CD4-positive, alpha-beta T cell treated with Interleukin-17A for 1 hour (primary cell): ENCODE measurements at regions not wholly inside any gene's neighbourhood (a gene's known extent, or its start where the extent isn't known, plus 50 kb on each side); places are given as distances from the start of the nearest gene placed in this dataset.
"Not testable (repeated sequence)": the region's sequence is repeated elsewhere in the genome, so short reads cannot be mapped to it uniquely, and the experiment has no call there.

Experiments used
- DNase-seq: peaks from one replicate; pipeline ENCODE4 v3.0.0-alpha.2; 2020

DNA sequence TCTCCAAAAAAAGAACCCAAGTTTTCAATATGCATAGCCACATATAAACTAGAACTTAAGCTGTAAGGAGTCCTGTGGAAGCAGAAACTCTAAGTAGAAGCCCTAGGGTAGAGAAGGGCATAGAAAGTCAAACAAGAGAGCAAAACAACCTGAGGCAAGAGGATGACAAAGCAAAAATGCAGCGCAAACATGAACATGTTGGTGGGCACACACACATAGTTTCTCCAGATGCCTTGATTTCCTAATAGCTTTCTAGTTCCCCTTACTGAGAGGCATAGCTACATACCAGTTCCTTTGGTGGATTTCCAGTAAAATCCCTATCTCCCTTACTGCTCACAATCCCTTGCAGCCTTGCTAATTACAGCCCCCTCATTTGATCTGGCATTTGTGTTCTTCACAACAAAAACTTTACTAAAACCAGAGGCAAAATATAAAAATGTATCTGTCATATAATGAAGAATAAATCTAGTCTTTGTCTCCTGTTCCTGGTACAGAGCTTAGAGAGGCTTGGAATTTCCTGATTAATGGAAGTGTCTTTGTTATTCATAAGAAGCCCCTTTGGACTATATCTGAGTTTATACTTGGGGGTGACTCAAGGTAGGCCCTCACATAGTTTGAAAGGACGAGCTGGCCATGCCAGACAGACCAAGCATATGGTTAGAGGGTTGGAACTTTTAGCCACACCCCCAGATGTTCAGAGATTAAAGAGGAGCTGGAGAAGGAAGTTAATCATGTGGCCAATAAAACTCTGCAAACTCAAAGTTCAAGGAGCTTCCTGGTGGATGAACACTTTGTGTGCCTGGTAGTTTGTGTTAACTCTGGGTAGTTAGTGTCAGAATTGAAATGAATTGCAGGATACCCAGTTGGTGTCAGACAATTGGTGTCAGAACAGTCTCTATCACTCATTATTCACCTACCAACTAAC is 52.7 kb upstream of the ZCCHC13 start:
- DNase-seq, result no peak

DNA sequence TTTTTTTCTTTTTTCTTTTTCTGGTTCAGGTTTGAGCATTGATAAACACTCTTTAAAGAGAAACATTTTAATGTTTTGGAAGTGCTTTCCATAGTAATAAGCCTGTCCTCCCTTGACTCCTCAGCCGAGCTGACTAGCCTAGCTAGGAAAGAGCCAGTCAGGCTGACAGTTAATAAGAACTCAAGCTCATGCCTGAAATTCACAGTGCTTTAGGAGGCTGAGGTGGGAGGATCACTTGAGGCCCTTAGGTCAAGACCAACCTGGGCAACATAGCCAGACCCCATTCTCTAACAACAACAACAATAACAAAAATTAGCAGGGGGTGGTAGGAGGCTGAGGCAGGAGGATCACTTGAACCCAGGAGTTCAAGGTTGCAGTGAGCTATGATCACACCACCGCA is 53.4 kb upstream of the ZCCHC13 start:
- no peak for DNase-seq

DNA sequence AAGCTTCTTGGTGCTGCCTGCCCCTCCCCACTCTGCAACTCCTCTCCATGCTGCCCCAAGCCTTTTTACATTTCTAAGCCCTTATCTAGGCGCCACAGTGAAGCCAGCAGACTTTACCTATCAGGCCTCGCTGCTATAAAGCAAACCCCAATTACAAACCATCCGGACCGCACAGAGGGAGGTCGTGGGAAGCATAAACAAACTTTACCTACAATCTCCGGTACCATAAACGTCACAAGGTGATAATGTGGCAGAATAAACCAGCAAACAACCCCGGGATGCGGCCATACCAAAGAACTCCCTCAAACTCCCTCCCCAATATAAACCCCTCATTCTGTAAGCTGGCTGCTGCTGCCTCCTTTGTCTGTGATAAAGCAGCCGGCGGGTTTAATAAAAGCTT is 54.0 kb upstream of the ZCCHC13 start:
- no peak for DNase-seq

DNA sequence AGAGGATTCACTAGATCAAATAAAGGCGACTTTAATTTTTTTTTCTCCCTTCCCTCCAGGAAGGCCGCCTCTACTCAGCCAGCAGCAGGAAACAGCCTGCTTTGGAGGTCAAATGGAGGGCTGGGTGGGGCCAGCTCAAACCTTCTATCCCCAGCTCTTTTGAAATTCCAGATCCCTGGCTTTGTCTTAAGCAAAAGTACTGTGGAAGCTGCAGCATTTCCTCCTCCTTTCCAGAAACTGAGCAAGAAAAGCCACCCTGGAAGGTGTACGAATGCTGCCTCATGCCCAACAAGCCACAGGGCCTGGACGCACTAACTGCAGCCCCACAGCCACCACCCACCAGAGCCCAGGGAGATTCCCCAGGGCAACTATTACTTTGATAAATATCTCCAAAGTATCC is 55.1 kb upstream of the ZCCHC13 start:
- no peak for DNase-seq

DNA sequence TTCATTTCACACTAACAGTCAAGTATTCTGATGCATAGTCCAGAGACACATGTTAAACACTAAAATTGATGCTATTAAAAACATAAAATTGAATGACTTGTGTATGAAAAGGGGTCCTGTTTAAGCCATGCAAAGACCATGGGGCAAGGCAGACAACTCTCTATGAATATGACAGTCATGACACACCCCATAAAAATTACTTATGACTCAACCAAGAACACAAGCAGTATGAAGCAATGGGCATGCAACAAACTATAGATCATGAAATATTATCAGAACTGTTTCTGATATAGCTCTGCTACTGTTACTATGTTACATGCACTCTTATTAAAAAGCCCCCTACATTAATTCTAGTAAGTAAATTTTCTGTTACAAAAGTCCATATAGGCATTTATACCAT is 57.5 kb upstream of the ZCCHC13 start:
- no peak for DNase-seq

DNA sequence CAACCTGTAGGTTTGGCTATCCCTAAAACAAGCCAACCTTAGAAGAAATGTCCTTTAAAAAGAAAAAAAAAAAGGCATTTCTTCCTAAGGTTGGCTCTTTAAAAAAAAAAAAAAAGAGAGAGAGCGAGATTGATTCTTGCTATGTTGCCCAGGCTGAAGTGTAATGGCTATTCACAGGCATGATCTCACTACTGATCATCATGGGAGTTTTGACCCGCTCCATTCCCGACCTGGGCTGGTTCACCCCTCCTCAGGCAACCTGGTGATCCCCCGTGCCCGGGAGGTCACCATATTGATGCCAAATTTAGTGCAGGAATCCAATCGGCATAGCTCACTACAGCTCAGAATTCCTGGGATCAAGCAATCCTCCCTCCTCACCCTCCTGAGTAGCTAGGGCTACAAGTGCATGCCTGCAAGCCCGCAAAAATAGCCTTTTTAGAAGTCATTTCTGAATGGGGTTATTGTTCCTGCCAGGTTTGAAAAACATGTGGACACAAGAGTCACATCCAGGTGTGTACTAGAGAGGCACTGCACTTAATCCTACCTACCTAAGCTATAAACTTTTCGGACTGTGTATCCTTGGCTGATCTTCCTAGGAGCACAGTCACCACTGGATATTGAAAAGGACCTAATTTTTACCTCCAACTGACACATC is 61.4 kb upstream of the ZCCHC13 start:
- no peak for DNase-seq

DNA sequence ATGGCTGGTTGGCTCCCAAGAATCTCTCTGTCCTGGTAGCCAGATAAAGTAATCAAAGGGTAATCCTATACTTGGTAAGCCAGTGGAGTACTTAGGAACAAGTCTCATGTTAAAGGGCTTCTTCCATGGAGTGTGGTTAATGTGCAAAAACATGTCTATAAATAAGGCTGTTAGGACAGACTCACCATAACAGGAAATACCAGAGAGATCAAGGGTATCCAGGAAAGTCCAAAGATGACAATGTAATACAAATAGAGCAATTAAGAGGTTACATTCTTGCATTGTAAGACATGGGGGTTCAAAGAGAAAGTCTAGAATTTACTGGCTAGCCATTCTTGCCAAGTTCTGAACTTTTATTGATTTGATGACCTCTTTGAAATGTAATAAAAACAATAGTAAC is 61.9 kb upstream of the ZCCHC13 start:
- no peak for DNase-seq

DNA sequence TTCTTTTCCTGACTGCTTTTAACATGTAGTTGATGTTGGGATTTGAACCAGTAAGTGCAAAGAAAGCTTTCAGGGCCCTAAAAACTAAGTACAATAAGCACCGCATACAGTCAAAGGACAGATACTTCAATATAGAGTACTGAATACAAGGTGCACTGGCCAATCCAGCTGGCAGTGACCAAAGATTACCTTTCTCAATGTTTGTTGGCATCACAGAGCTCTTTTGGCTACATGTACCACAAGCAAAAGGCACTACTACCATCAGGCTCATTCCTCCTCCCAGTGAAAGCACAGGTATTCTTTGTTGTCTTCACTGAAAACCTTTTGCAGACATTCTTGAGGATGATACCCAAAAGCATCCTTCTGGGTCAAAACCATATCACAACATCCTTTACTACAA is 65.2 kb upstream of the ZCCHC13 start:
- no peak for DNase-seq

DNA sequence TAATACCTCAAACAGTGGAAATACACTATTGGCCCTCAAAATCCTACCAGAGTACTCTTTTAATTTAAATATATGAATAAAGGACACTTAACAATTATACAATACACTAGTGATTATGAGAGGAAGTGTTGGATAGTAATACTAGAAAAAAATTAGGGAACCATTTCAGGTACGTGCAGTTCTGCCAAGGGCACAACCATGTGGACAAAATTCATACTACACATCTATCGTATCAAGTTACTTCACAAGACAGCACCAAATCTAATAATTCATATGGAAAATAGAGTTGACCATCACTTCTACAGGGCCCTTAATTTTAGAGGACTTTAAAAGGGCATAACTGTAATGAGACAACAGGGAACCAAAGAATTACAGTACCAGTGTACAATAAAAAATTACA is 69.2 kb upstream of the ZCCHC13 start:
- no peak for DNase-seq

DNA sequence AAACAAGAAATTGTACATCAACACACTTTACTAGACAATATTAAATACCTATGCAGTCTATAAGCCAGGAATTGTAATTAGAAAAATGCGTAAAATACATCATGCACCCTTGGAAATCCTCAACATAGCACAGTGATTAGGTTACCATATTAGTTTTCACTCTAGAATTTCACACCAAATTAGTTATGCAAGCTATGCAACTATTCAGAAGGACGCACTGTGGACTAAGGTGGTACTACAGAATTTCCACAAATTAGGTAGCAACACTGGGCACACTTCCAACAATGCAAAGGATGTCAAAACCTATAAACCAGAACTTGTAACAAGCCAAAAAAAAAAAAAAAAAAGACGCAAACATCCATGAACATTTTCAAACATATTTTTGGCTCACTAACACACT is 71.1 kb upstream of the ZCCHC13 start:
- no peak for DNase-seq

DNA sequence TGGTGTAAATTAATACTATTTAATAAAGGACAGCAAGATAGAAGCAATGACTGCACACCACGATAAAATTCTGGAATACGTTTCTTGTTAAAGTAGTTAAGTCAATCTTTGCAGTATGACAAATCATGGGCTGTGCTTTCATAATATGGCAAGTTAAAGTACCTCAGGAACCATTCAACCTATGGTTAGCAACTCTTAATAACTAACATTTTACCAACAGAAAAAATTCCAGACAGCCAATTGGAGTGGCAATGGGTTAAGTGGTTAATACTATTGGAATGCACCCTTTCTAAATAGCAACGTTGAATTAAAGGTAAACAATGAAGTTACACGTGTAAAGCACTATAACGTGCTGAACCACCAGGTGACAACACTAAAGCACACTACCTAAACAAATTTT is 72.4 kb upstream of the ZCCHC13 start:
- DNase-seq, result no peak

DNA sequence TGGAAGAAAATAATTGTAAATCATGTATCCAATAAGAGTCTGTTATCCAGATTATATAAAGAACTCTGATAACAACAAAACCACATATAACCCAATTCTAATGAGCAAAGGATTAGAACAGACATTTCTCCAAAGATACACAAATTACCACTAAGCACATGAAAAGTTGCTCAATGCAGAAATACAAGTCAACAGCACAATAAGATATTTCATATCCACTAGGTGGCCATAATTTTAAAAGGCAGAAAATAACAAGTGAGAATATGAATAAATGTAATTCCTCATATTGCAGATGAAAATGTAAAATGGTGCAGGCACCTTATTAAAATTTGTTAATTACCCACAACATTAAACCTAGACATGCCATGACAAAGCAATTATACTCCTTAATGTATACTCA is 73.9 kb upstream of the ZCCHC13 start:
- DNase-seq, result no peak

DNA sequence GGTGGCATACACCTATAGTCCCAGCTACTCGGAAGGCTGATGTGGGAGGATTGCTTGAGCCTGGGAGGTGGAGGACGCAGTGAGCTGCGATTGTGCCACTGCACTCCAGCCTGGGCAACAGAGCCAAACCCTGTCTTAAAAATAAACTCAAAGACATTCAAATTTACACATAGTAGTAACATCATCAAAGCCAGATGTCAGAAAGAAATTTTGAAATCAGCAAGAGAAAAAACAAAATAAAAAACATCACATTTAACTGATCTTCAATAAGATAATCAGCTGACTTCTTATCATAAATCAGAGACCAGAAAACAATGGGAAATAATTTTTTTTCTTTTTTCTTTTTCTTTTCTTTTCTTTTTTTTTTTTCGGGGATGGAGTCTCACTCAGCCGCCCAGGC is 78.9 kb upstream of the ZCCHC13 start:
- DNase-seq, result no peak

DNA sequence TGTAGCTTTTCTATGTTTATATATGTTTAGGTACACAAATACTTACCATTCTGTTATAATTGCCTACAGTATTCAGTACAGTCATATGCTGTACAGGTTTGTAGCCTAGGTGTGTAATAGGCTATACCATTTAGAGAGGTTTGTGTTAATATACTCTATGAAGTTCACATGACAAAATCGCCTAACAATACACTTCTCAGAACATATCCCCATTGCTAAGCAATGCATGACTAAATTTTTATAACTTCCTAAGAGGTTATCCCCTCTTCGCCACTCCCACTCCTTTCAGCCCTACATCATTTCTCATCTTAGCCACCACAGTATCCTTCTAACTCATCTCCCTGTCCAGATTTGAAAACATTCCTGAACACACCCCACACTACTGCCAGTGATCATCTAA is 83.7 kb upstream of the ZCCHC13 start:
- no peak for DNase-seq

DNA sequence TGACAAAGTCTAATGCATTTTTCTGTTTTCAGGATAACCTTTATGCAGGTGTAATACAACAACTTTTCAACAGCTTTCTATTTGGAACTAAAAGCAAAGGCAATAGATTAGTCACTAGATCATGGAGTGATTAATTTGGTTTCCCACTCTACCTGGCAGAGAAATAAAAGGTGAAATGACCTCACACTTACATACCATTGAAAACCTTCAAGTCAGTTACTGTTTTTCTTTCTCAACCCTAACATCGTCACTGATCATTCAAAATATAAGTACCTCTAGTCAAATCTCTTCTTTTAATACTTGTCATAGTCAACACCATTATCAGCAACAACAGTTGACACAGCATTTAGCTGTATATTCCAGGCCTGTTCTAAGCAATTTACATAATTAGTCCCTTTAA is 85.1 kb upstream of the ZCCHC13 start:
- DNase-seq, result no peak

DNA sequence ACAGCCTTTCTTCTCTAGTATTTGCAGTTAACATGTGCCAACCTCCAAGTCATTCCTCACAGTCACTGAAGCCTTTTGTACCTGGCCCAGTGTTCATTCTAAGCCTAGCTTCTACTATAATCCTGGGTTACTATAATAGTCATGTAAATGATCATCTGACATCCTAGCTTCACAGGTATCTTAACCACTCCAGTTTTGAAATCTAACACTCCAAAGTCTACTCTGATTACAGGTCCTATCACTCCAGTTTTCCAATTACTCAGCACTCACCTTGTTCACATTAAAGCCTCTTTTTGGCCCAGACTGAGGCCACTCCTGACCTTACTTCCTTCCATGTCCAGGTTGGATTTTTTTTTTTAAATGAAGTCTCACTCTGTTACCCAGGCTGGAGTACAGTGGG is 87.6 kb upstream of the ZCCHC13 start:
- no peak for DNase-seq

DNA sequence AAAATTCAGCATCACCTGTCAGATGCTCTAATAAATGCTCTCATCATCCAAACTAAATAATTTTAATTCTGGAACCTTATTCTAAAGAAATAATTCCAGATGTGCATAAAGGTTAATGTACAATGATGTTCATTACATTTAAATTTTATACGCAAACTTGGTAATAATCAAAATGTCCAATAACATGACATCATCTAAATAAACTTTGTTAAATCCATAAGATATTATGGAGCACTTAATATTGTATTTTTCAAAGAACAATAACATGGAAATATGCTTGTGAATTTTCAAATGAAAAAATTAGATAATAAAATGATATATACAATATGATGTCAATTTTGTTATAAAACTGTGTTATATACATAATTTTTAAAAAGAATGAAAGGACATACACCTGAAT is 92.1 kb upstream of the ZCCHC13 start:
- no peak for DNase-seq

DNA sequence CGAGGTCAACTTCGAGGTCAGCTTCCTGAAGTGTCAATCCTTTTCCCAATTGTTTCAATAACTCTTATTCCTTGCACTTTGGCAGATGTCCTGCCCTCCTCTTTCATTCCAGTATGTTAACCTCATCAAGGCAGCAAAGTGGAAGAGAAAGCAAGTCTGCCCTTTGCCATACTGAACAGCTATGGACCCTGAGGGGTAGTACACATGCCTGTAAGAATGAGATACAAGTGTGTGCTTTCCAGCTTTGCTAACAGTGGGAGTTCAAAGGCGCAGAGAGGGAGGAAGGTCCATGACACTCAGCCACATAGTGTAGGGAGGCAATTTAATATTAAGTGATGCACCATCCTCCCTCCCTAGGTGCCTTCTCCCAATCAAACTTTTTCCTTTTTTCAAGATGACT is 96.4 kb upstream of the ZCCHC13 start:
- no peak for DNase-seq

DNA sequence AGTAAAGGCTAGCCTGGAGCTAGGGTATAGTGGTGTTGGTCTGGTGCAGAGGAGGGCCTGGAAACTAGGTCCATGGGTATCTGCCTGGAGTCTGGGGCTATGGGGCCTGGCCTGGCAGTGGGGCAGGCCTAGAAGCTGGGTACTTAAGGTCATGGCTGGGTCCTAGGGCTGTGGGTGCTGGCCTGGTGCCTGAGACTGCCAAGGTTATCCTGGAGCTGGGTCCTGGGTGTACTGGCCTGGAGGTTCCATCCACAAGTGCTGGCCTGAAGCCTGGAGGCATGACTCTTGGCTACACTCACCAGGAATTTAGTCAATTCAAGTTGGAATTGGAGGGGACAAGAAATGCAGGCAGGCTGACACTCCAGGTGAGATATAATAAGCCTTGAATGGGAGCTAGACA is 108.4 kb upstream of the ZCCHC13 start:
- DNase-seq, result no peak

DNA sequence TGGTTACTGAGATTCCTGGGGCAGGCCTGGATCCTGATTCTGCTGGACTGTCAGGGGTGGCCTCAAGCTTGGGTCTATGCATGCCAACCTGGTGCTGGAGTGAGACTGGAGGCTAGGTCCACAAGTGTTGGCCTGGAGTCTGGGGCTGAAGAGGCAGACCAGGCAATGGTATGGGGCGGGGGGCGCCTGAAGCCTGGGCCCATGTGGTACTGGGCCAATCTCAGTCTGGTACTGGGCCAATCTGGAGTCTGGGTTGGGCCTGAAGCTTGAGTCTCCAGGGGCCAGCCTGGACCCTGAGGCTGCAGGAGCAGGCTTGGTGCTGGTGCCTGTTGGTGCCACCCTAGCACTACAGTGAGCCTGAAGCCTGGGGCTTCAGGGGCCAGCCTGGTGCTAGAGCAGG is 108.9 kb upstream of the ZCCHC13 start:
- DNase-seq, result no peak

DNA sequence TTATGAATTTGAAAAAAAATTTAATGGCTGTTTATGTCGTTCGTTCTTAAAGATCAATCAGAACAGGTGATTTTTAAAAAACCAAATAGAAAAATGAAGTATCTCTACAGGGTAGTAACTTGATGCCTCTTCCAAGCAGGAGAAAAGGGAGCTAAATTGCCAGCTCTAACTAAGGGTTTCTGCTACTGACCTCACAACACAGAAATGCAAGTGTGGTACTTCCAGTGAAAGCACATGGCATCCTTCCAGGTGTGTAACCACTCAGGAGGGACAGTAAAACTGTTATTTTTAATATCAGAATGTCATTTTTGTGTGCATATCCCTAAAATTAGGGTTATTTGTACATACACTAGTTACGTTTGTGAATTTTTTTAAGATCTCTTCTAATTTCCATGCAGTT is 116.8 kb upstream of the ZCCHC13 start:
- no peak for DNase-seq

DNA sequence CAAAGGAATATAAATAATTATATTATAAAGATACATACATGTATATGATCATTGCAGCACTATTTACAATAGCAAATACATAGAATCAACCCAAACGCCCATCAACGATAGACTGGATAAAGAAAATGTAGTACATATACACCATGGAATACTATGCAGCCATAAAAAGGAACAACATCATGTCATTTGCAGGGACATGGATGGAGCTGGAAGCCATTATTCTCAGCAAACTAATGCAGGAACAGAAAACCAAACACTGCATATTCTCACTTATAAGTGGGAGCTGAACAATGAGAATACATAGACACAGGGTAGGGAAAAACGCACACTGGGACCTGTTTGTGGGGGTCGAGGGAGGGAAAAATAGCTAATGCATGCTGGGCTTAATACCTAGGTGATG is 120.9 kb upstream of the ZCCHC13 start:
- not testable (repeated sequence) for DNase-seq

DNA sequence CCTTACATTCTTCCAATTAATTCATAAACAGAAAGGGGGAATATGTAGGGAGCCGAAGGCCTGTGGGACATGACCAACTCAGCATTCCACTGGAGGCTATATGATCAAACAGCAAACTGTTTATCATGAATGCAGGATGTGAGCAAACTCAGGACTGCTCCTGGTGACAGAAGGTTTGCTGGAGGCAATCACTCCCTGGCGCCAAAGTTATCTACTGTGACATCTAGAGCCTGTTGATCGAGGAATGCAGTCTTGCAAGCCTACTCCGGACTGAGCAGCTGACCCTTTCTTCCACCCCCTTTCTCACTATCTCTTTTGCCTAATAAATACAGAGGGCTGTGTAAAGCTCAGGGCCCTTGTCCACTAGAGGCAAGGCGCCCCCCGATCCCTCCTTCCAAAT is 122.0 kb upstream of the ZCCHC13 start:
- not testable (repeated sequence) for DNase-seq

DNA sequence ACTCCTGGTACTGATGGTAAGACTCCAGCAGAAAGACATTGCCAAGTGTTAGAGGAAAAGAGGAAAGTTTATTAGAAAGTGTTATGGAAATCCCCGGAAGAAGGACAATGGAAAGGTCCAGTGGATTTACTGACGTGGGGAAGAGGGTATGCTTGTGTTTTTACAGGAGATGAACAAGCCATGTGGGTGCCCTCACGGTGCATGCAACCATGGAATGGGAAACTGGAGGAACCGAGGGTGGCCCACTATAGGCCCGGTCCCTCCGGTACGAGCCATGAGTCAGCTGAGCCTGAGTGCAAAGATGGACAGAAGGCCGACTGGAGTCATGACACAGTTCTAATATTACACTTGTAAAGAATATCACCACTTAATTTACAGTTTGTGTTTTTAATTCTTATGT is 123.3 kb upstream of the ZCCHC13 start:
- DNase-seq, result no peak

DNA sequence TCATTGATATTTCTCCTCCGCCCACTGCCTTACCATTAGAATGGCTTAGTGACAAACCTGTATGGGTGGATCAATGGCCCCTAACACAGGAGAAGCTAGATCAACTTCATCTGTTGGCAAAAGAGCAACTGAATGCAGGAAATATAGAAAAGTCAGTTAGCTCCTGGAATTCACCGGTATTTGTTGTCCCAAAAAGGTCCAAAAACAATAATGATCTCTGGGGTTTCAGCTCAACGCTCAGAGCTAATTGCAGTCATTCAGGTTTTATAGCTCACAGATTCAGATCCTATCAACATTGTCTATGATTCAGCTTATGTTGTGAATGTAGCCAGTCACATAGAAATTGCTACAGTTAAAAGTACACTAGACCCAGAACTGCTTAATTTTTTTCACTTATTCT is 124.0 kb upstream of the ZCCHC13 start:
- DNase-seq, result no peak
